GM12878 (cell line): ENCODE measurements at regions not wholly inside any gene's neighbourhood (a gene's known extent, or its start where the extent isn't known, plus 50 kb on each side); places are given as distances from the start of the nearest gene placed in this dataset.

Experiments
- ATAC-seq: fragments of 200-7000 bp; cut with Tn5 transposase; 3 replicates; pipeline ENCODE4 v1.9.1; 2020; ENCODE audit warnings: mild to moderate bottlenecking, moderate library complexity
- BruUV-seq: library from RNA; stranded (reverse); fragments of 400-500 nt; replicated peaks from 2 replicates; lab custom pipeline; 2021; lab: Mats Ljungman, UMichigan
- CTCF ChIA-PET: fragments of 300-600 bp; sonication (Branson Sonifier 250); formaldehyde crosslinking; extraction: SDS; loops from one replicate; lab custom pipeline; 2021; ENCODE audit warnings: inconsistent platforms; lab: Yijun Ruan, JAX
- POLR2A ChIA-PET: fragments of 350-600 bp; formaldehyde crosslinking; extraction: SDS; loops from one replicate; lab custom pipeline; 2021; ENCODE audit warnings: inconsistent platforms; lab: Charles Lee
- RAD21 ChIA-PET: fragments of 300-600 bp; sonication (Branson Sonifier 250); formaldehyde crosslinking; loops from one replicate; lab custom pipeline; 2023; ENCODE audit warnings: antibody characterized with exemption; ENCODE audit not compliant: unreplicated experiment; lab: Charles Lee
- SMC1A ChIA-PET: fragments of 300-600 bp; sonication (Branson Sonifier 250); formaldehyde crosslinking; loops from one replicate; lab custom pipeline; 2023; ENCODE audit not compliant: unreplicated experiment, uncharacterized antibody; lab: Charles Lee
- DNase-seq: peaks from one replicate; pipeline ENCODE4 v3.0.0-alpha.2; 2011; ENCODE audit warnings: low read depth, low spot score
- FAIRE-seq: peaks from 3 replicates; lab custom pipeline; 2011; peaks lifted over from hg19 to GRCh38; lab: Jason Lieb, UNC
- H2AFZ ChIP-seq: 2 replicates; pipeline ENCODE4 v1.6.0; 2011; ENCODE audit warnings: low read depth, low read length, control low read depth; ENCODE audit not compliant: control insufficient read depth
- H3K27ac ChIP-seq: 2 replicates; pipeline ENCODE4 v1.5.1; 2011; ENCODE audit warnings: control low read depth; ENCODE audit not compliant: control insufficient read depth, insufficient read depth
- H3K27me3 ChIP-seq, 2 experiments: replicated peaks in 1 of 2; 2 replicates each; pipeline versions ENCODE4 v1.6.0 to v1.6.1; 2011; ENCODE audit warnings: low read length in 1 of 2; ENCODE audit not compliant: control insufficient read depth in 2 of 2, insufficient read depth in 2 of 2
- H3K36me3 ChIP-seq, 2 experiments: 2 replicates each; pipeline ENCODE4 v1.5.1; 2011; ENCODE audit warnings: low read length in 1 of 2; ENCODE audit not compliant: control insufficient read depth in 2 of 2, insufficient read depth in 2 of 2
- H3K4me1 ChIP-seq: 2 replicates; pipeline ENCODE4 v1.6.1; 2011; ENCODE audit warnings: mild to moderate bottlenecking, low read length, moderate library complexity, mixed read lengths; ENCODE audit not compliant: control insufficient read depth, insufficient read depth
- H3K4me2 ChIP-seq: 2 replicates; pipeline ENCODE4 v1.6.0; 2011; ENCODE audit warnings: control low read depth; ENCODE audit not compliant: control insufficient read depth, insufficient read depth
- H3K4me3 ChIP-seq: fragments of 200-600 bp; sonication (generic); 2 replicates; pipeline ENCODE4 v1.5.1; 2016
- H3K79me2 ChIP-seq: 2 replicates; pipeline ENCODE4 v1.6.0; 2011; ENCODE audit warnings: low read length; ENCODE audit not compliant: control insufficient read depth, insufficient read depth
- H3K9ac ChIP-seq: 2 replicates; pipeline ENCODE4 v1.8.0; 2011; ENCODE audit warnings: low read length, control low read depth, mixed read lengths; ENCODE audit not compliant: control insufficient read depth, insufficient read depth
- H3K9me3 ChIP-seq: replicated peaks from 3 replicates; pipeline ENCODE4 v1.5.1; 2011; ENCODE audit warnings: mild to moderate bottlenecking, low read length; ENCODE audit not compliant: control insufficient read depth, insufficient read depth
- H4K20me1 ChIP-seq: 2 replicates; pipeline ENCODE4 v1.6.0; 2011; ENCODE audit not compliant: control insufficient read depth, insufficient read depth
- ATF7 ChIP-seq: fragments of 450-650 bp; IDR thresholded peaks from 2 replicates; pipeline ENCODE4 v1.6.1; 2016; ENCODE audit warnings: low read depth, mild to moderate bottlenecking
- CREM ChIP-seq: IDR thresholded peaks from 2 replicates; pipeline ENCODE4 v1.6.1; 2014; ENCODE audit warnings: antibody characterized with exemption, low read depth
- ESRRA ChIP-seq: IDR thresholded peaks from 2 replicates; pipeline ENCODE4 v1.6.1; 2012; ENCODE audit warnings: mild to moderate bottlenecking, low read length, improper control_type of control experiment
- IRF4 ChIP-seq: IDR thresholded peaks from 2 replicates; pipeline ENCODE4 v1.6.1; 2011; ENCODE audit warnings: low read depth, low read length
- JUNB ChIP-seq: IDR thresholded peaks from 2 replicates; pipeline ENCODE4 v1.6.1; 2016; ENCODE audit warnings: antibody characterized with exemption, mild to moderate bottlenecking
- KDM1A ChIP-seq: fragments of 200-600 bp; sonication (generic); IDR thresholded peaks from 2 replicates; pipeline ENCODE4 v1.6.1; 2016; ENCODE audit warnings: borderline replicate concordance
- MEF2A ChIP-seq: IDR thresholded peaks from 2 replicates; pipeline ENCODE4 v1.6.1; 2011; ENCODE audit warnings: low read depth, mild to moderate bottlenecking, low read length, moderate library complexity; ENCODE audit not compliant: insufficient read depth
- MEF2B ChIP-seq: fragments of 450-650 bp; IDR thresholded peaks from 2 replicates; pipeline ENCODE4 v1.6.1; 2018; ENCODE audit warnings: mild to moderate bottlenecking, moderate library complexity; ENCODE audit not compliant: partially characterized antibody, poor library complexity, severe bottlenecking
- NRF1 ChIP-seq: conservative IDR thresholded peaks from 2 replicates; pipeline ENCODE4 v1.6.1; 2011; ENCODE audit warnings: mild to moderate bottlenecking, low read depth, low read length, improper control_type of control experiment
- RB1 ChIP-seq: fragments of 450-650 bp; formaldehyde crosslinking; IDR thresholded peaks from 2 replicates; pipeline ENCODE4 v1.6.1; 2017; ENCODE audit warnings: mild to moderate bottlenecking, borderline replicate concordance
- RUNX3 ChIP-seq: IDR thresholded peaks from 2 replicates; pipeline ENCODE4 v1.6.1; 2012; ENCODE audit warnings: low read length, inconsistent platforms
- TCF3 ChIP-seq: IDR thresholded peaks from 2 replicates; pipeline ENCODE4 v1.6.1; 2012; ENCODE audit warnings: low read depth, mild to moderate bottlenecking, low read length, borderline replicate concordance; ENCODE audit not compliant: insufficient read depth
- YY1 ChIP-seq: IDR thresholded peaks from 2 replicates; pipeline ENCODE4 v1.6.1; 2011; ENCODE audit warnings: low read depth, mild to moderate bottlenecking, low read length
- ZNF24 ChIP-seq: fragments of 450-650 bp; IDR thresholded peaks from 2 replicates; pipeline ENCODE4 v1.6.1; 2017; ENCODE audit warnings: antibody characterized with exemption, mild to moderate bottlenecking
- ZNF274 ChIP-seq: IDR thresholded peaks from one replicate; pipeline ENCODE4 v1.8.0; 2011; ENCODE audit not compliant: insufficient read length, insufficient read depth
- ZNF384 ChIP-seq: IDR thresholded peaks from 2 replicates; pipeline ENCODE4 v1.6.1; 2012; ENCODE audit warnings: low read depth, mild to moderate bottlenecking, low read length, improper control_type of control experiment, borderline replicate concordance
- WGBS: methylation state at CpG from one replicate; pipeline ENCODE4 v1.1.6; 2016; ENCODE audit warnings: low lambda C conversion rate; ENCODE audit not compliant: insufficient replicate concordance, insufficient coverage; ENCODE audit errors: missing lambda C conversion rate; 5-methylcytosine and 5-hydroxymethylcytosine counted together
- in situ Hi-C: fragments of 300-500 bp; cut with MboI; formaldehyde crosslinking; loops from 9 replicates; pipeline ENCODE4 v1.14.3; 2018; ENCODE audit warnings: mixed read lengths
- intact Hi-C: fragments of 100-400 bp; cut with micrococcal nuclease; formaldehyde crosslinking; loops from one replicate; pipeline ENCODE4 v1.14.2; 2022; ENCODE audit not compliant: unreplicated experiment
- TF ChIP-seq, protein P1 (sequence below): fragments of 450-650 bp; IDR thresholded peaks from 2 replicates; pipeline ENCODE4 v1.6.1; 2017; ENCODE audit warnings: mild to moderate bottlenecking

- H3K4me1 ChIP-seq = no peaks in the 10 kb centered on the region
- no peaks in the 10 kb centered on the region for H3K79me2 ChIP-seq
- H3K27me3 ChIP-seq = no peaks in the 10 kb centered on the region
- WGBS = 41% methylated on average over 4 of the region's 4 CpGs
- DNase-seq = no peak
- ATAC-seq = no peak
- H3K9me3 ChIP-seq = no peaks in the 10 kb centered on the region
- intact Hi-C loops (no loop called here), in situ Hi-C loops (no loop called here)
- no TSS peak for BruUV-seq
- H3K4me2 ChIP-seq = no peak overlapping the region
- POLR2A ChIA-PET = no interaction called here
- CTCF ChIA-PET = no interaction called here
- no peak for FAIRE-seq
- H3K36me3 ChIP-seq = no peaks in the 10 kb centered on the region
- no peaks in the 10 kb centered on the region for H4K20me1 ChIP-seq
- no peak overlapping the region for H2AFZ ChIP-seq
- no peak overlapping the region for H3K4me3 ChIP-seq
- SMC1A ChIA-PET = no interaction called here
- RAD21 ChIA-PET = no interaction called here
- no peak overlapping the region for H3K9ac ChIP-seq
- TF ChIP-seq KDM1A = no peak
- no peak for TF ChIP-seq TCF3
- TF ChIP-seq, protein P1, sequence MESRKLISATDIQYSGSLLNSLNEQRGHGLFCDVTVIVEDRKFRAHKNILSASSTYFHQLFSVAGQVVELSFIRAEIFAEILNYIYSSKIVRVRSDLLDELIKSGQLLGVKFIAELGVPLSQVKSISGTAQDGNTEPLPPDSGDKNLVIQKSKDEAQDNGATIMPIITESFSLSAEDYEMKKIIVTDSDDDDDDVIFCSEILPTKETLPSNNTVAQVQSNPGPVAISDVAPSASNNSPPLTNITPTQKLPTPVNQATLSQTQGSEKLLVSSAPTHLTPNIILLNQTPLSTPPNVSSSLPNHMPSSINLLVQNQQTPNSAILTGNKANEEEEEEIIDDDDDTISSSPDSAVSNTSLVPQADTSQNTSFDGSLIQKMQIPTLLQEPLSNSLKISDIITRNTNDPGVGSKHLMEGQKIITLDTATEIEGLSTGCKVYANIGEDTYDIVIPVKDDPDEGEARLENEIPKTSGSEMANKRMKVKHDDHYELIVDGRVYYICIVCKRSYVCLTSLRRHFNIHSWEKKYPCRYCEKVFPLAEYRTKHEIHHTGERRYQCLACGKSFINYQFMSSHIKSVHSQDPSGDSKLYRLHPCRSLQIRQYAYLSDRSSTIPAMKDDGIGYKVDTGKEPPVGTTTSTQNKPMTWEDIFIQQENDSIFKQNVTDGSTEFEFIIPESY = no peak
- no peak for TF ChIP-seq JUNB
- no peak for TF ChIP-seq YY1
- TF ChIP-seq, all 136 proteins: peak for 0
- no peak overlapping the region for H3K27ac ChIP-seq
Observed at GRCh38 chr5:98573834-98574320, 199.6 kb upstream of the RGMB start.

GRCh38 chr5:98576275-98576674 lies 197.2 kb upstream of the RGMB start:
- H3K9ac ChIP-seq = no peak overlapping the region
- no peaks in the 10 kb centered on the region for H4K20me1 ChIP-seq
- FAIRE-seq (peak; percentile 92), ATAC-seq (no peak), DNase-seq (no peak)
- H3K27ac ChIP-seq = no peak overlapping the region
- H3K79me2 ChIP-seq = no peaks in the 10 kb centered on the region
- 41% methylated on average over 20 of the region's 20 CpGs for WGBS
- no TSS peak for BruUV-seq
- H3K4me2 ChIP-seq = no peak overlapping the region
- H3K36me3 ChIP-seq = no peaks in the 10 kb centered on the region
- in situ Hi-C loops = no loop called here
- H3K4me3 ChIP-seq = no peak overlapping the region
- no peaks in the 10 kb centered on the region for H3K9me3 ChIP-seq
- SMC1A ChIA-PET = no interaction called here
- RAD21 ChIA-PET = no interaction called here
- no peaks in the 10 kb centered on the region for H3K27me3 ChIP-seq
- intact Hi-C loops = no loop called here
- CTCF ChIA-PET = no interaction called here
- no peak overlapping the region for H2AFZ ChIP-seq
- no peaks in the 10 kb centered on the region for H3K4me1 ChIP-seq
- POLR2A ChIA-PET = no interaction called here
- TF ChIP-seq ESRRA (no peak), ZNF384 (no peak), NRF1 (no peak), ZNF24 (no peak), MEF2B (no peak), CREM (no peak), ZNF274 (no peak), IRF4 (no peak), ATF7 (no peak), RB1 (no peak), MEF2A (no peak), RUNX3 (no peak)
